GM19043 (cell line): ENCODE measurements at regions not wholly inside any gene's neighbourhood (a gene's known extent, or its start where the extent isn't known, plus 50 kb on each side); places are given as distances from the start of the nearest gene placed in this dataset.

Experiments
- ATAC-seq: cut with Tn5 transposase; IDR thresholded peaks from one replicate; pipeline ENCODE4 v1.9.1; 2021; ENCODE audit warnings: low read depth; ENCODE audit not compliant: unreplicated experiment

DNA sequence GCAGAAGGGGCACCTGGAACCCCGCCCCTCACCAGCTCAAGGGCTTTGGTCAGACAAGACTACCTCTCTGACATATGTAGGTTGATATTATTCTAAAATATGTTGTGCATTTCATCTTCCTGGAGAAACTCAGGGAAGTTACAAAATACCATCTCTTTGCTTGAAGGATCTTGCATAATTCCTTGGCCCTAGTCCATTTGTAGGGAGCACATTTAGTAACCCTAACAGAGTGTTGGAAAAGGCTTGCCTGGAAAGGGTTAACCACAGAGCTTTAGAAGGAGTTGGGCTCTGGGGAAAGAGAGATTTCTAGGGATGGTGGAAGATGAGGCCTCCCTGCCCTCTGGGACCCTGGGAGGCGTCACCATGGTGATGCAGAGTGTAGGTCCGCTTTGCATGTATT is 143.0 kb upstream of the SLC1A4 start:
- ATAC-seq: no peak

DNA sequence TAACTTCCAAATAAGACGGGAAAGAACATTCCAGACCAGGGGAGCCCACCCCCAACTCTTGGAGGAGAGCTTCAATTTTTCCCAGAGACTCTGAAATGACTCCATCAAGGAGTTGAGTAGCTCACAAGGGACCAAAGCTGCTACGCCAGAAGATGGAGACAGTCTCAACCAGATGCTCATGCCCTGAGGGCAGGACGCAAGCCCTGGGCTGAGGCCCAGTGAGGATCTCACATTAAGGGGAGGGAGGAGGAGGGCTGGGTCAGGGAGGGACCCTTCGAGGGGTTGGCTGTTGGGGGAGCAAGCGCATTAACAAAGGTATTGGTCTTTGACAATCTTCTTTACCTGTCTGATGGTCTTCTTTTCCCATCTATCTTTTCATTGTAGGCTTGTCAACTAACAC is 141.3 kb upstream of the SLC1A4 start:
- ATAC-seq: no peak

DNA sequence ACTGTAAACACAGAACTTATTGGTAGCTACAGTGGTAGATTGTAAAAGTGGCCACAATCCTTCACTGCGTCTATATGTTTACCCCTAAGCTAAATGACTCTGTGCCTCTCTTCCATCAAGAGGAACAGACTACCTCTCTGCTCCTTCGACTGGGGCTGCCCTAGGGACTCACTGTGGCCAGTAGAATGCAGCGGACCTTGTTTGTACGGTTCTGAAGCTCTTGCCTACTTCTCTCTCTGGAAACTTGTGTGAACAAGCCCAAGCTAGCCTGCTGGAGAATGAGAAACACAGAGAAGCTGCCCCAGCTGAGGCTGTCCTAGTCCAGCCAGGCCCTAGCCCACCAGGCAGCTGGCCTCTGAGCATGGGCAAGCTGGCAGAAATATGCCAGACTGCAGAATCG is 140.8 kb upstream of the SLC1A4 start:
- no peak for ATAC-seq

DNA sequence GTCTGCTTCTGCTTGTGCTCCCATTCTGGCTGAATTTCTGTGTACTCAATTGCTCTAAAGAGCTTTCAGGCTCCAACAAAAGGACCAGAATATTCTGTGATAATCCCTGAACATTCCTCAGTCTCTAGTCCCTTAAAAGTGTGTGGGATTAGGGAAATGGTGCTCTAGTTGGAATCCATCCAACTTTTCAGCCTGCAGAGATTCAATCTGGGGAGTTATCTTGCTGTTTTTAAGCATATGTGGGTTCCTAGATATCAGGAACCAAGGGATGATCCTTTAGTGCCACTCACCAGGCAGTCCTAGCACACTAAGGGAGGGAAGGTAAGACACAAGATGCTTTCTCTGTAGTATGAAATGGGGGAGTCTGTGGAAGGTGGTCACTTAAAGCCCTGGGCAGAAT is 140.3 kb upstream of the SLC1A4 start:
- ATAC-seq: no peak

DNA sequence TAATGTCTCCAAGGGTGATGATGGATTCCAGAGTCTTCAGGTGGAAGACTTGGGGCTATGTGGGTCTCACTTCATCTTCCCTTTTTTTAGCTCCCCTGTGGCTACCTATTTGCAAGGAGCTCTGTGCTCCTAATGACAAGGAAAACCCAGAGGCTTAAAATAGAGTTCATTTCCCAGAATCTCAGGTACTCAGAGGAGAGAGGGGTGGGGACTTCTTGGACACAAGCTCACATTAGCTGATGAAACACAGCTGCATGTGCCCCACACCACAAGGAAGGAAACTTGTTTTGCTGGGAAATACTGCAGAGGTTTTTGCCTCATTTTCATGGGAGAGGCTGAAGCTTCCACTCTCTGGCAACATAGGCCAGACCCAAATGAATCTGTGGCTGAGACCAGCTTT is 138.6 kb upstream of the SLC1A4 start:
- ATAC-seq: no peak

DNA sequence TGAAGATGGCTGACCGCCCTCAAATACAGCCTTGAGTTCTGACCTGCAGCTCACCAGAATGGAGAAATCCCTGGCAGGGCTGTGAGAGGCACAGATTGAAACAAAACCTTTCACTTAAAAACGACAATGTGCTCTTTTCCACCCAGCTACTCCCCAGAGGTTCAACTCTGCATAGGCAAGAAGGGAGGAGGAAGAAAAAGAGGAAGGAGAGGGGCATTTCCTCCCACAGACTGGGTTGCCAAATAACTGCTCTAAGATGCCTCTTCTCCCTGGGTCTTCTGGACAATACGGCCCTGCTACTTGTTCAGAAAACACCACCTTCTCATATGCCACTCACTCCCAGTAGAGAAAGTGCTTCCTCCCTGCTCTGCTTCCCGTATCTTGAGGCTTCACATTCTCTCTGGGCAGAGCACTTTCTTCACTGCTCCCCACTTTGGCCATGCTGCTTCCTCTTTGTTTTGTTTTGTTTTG is 136.4 kb upstream of the SLC1A4 start:
- ATAC-seq: no peak

DNA sequence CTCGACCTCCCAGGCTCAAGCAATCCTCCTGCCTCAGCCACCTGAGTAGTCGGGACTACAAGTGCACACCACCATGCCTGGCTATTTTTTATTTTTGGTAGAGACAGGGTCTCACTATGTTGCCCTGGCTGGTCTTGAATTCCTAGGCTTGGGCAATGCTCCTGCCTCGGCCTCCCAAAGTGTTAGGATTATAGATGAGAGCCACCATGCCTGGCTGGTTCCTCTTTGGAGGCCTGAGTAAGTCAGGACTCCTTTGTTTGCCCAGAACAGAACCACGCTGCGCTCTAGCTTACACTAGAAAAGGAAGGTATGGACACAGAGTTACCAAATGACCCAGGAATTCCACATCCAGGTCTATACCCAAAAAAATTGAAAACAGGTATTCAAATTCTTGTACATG is 135.9 kb upstream of the SLC1A4 start:
- ATAC-seq: no peak

DNA sequence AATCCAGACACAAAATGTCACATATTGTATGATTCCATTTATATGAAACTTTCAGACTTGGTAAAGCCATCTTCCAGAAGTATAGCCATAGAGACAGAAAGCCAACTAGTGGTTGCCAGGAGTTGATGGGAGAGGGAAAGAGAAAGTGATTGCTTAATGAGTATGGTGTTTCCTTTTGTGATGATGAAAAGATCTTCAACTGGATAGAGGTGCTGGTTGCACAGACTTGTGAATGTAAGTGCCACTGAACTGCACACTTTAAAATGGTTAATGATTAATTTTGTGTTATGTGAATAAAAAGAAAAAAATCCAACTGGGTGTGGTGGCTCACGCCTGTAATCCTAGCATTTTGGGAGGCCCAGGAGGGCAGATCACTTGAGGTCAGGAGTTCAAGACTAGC is 135.3 kb upstream of the SLC1A4 start:
- no peak for ATAC-seq

DNA sequence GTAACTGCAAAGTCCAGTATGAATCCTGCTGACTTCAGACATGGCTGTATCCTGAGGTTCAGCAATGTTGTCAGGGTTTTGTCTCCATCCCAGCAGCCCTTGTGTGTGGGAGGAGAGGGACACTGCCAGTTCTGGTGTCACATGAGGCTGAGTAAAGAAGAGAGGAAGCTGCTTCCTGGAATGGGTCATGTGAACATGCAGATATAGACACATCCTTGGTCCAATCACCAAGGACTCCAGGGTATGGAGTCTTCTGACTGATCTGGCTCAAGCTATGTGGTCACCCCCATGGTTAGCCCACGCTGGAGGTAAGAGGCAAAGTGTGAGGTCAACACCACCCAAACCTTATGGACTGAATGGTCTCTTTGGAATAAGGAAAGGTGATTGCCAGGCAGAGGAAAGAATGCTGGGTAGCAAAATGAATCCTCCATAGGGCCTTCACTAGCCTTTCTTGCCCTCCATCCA is 134.4 kb upstream of the SLC1A4 start:
- ATAC-seq: no peak

DNA sequence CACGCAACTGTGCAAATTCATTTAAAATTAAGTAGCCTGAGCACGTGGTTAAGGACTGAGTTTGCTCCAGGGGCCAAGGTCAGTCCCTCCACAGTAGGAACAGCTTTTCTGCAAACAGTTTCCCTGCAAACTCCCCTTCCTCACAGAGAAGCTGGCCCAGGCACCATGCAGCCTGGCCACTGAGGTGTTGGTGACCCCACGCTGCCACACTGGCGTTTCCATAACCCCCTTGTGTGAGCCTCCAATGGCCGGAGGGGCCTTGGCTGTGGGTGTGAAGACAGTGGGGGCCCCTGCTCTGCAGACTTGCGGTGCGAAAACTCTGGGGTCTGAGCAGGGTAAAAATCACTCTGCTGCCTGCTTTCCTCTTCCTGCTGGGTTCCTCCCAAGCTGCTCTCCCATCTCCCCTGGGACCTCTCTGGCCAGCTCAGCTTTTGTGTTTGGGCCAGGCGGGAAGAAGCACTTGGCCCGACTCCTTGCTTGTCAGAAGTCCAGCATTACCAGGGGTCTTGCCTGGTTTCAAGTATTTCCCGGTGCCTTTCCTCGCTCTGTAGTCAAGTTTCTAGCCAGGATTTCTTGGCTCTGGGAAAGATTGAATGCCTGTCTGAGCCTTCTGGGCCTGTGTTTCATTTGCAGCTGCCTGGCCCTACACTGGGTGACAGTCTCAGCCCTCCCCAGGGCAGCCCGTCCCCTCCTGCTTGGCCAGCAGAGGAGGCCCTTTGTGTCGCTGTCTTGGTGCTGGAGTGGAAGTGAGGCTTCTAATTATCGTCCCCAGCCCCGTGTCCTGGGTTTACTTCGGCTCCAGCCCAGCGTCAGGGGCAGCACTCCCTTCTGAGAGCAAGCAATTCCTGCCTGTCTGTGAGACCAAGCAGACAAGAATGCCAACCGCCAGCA is 131.4 kb upstream of the SLC1A4 start:
- ATAC-seq: no peak

DNA sequence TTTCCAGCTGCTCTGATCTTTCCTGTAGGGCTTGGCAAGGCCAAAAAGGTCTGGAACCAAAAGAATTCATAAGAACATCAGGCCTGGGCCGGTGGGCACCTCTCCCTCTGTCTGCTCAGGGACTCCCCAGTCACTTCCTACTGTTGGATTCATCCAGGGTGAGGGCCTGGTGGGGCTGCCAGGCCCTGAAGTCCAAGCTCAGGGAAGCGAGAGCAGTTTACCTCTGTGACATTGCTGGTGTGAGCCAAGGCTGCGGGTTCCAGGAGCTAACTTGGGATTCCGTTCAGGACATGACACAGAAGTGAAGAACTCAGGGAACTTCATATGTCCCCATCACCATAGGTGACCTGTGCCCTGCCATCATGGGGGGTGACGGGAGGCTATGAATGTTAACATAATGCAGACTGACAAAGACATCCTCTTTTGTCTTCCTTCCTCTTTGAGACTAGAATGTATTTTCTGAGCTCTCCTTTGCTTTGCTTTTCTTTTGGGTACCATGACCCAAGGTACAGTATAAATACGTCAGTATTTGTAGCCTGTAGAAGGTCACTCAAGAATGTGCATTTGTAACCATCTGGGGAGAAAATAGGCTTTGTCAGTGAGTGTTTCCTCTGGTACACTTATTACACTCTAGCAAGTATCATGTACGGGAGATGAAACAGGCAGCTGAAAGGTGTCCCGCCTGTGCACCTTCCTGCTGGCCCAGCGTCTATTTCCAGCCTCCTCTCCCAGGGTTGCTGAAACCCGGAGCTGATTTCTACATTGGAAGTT is 130.5 kb upstream of the SLC1A4 start:
- no peak for ATAC-seq

DNA sequence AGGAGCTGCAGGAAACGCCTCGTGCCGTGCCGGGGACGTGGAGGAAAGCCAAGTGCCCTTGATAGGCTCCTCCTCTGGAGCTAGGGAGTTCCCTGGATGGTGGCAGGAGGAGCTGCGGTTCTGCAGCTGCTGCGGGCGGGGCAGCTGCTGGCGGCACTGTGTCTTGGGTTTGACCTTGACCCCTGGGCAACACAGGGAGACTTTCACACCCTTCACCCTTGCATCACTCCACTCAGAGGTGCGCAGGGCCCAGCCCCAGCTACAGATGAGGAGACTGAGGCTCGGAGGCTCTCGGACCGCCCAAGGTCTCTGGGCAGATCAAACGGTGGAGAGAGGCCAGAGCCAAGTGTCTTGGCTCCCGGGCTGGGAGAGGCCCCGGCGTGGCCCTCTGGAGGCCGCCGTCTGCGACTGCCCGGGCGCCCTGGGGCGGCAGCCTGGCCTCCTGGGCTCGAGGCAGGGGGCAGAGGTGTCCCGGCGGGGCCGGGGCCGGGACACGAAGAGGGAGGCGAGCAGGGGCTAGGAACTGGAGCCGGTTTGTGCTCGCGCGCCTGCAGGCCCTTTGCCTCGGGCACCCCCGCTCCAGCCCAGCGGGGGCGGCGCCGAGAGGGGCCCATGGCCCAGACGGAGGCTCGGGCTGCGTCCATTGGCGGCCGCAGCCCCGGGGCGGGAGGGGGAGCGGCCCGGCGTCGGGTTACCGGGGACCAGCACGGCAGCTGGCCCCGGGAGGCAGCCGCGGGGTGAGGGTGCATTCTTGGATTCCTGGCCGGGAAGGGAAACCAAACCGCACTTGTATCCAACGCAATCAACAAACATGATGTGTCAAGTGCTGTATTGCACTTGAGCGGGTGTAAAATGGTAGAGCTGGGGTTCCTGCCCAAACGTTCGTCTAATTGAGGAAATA is 129.6 kb upstream of the SLC1A4 start:
- ATAC-seq: no peak

DNA sequence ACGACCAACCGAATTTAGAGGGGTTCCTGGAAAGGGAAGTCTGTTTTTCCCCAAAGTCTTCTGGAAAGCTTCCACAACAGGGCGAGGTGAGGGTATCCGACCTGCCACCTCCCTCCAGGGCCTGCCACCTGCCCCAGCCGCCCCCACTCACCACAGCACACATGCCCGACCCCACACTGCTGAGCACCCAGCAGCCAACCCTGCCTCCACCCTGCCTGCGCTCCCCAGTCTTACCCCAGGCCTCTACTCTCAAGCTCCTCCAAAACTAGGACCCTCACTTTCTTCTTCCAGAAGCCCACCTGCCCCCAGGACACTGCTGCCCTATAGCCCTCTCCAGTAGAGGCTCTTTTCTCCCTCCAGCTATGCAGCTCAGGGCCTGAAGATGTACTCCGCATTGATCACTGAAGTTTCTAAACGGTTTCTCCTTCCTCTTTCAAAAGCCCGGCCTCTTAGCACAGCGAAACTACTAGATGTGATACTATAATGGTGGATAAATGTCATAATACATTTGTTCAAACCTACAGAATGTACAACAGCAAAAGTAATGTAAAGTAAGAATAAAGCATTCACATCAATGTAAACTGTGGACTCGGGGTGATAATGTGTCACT is 128.8 kb upstream of the SLC1A4 start:
- ATAC-seq: peak; percentile 38

DNA sequence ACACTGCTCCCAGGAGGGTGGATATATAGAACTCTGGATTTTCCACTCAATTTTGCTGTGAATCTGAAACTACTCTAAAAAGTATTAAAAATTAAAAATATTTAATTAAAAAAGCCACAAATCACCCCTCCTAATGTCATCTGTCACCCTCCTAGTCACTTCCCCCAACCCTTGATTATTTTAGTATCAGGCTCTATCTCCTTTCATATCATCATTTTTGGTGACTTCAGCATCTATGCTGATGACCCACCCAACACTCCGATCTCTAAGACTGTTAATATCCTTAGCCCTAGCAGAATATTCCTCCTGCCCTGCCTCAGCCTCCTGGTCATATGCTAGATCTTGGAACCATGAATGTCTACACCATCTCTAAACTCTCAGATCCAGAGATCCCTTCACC is 128.3 kb upstream of the SLC1A4 start:
- no peak for ATAC-seq

DNA sequence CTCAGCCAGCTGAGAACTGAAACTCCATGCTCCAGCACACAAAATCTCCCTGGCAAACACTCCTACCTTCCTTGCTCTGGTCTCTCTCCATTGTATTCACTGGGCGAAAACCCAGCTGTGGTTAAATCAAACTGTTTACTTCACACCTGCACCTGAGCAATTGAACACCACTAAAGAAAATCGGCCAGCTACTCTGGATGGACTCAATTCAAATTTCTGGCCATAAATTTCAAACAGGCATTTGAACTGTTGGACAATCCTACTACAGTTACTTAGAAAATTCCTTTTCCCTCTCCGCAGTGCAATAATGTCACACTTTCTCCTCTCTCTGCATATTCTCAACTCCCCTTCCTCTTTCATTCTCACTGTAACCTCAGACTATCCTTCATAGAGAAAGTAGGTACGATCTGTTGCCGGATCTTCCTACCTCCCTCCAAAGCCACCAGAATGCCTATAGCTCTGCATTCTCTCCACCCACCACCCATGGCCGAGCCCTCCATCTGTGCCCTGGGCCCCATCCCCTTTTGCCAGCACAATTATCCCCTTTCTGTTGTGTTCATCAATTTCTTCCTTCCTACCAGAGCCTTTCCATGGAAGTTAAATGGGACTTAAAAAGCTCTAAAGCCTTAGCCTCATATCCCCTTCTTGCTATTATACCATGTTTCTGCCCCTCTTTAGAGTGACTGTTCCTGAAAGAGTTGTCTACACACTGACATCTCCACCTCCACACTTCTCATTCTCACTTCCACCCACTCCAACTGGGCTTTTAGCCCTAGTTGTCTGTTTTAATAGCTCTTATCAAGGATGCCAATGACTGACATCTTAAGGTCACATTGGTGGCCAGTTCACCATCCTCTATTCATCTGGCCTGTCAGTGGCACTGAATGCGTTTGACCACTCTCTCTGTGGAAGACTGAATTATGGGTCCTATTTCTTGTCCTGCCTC is 127.5 kb upstream of the SLC1A4 start:
- no peak for ATAC-seq

DNA sequence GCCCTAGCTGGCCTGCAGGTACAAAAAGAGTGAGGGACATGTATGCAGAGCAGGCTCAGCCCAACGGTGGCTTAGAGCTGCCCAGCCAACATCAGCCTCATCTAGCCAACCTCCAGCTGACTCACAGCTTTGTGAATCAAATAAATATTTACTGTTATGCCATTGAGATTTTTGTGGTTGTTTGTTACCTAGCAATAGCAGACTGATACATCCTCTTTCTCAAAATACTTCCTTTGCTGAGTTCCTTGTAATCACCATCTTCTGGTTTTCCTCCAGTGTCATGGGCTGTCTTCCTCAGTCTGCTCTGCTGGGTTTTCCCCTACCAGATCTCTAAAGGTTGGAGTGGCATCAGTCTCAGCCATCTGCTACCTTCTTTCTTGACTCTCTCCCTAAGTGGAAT is 126.6 kb upstream of the SLC1A4 start:
- ATAC-seq: no peak

DNA sequence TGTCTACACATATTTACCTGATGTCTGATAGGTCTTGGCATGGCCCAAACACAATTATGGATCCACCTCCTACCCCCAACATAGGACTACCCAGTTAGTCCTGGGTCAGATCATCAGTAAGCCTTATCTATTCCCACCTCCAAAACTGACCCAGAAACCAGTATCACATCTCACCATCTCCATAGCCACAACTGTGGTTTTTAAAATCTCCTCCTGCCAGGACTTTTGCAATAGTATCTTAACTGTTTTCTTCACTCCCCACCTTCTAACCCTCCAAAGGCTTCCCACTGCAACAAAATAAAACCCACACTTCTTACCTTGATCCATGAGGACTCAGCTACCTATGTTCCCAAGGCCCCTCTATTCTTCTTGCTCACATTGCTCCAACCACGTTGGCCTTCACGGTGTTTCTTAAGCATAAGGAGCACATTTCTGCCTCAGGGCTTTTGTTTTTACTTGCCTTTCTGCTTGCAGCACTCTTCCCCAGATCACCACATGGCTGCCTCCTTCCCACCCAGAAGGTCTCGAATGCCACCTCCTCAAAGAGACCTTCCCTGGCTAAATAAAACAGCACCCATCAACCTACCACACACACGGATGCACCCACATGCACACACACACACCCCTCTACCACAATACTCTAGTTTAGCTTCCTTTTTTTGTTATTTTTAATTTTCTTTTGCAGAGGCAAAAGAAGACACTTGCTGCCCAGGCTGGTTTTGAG is 125.9 kb upstream of the SLC1A4 start:
- no peak for ATAC-seq

DNA sequence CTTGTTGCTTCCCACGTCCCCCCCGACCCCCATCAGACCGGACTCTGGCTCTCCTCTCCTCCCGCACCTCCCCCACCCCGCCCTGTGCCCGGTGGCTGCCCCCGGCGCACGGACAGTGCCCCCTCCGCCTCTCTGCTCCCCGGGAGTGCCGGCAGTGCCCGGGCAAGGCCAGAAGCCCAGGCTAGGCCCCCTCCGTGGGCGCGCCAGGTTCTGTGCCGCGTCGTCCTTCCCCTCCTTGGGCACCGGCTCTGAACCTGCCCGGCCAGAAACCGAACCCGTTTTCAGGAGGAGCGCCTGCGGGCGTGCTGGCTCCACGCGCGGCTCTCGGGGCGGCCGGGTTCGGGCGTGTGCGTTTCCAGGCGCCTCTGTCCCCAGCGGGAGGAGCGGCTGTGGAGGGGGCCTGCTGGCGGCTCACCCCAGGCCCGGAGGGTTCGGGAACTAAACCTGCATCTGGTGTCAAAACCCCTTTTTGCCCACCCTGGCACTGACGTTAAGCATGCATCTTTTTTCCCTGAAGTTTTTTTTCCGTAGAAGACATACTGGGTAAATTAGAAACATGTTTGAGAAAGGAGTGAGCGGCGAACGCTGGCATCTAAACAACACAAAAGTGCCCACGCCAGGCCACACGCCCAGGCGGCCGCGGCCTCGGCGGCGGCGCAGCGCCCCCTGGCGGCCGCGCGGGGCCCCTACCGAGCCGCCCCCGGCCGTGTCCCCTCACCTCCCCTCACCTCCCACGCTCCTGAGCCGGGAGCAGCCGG is 123.9 kb upstream of the SLC1A4 start:
- ATAC-seq: no peak
